Loucy (cell line): ENCODE measurements at regions not wholly inside any gene's neighbourhood (a gene's known extent, or its start where the extent isn't known, plus 50 kb on each side); places are given as distances from the start of the nearest gene placed in this dataset.

Source experiments
- CTCF ChIP-seq: fragments of 200-600 bp; sonication (generic); conservative IDR thresholded peaks from 2 replicates; pipeline ENCODE4 v1.5.1; 2014; ENCODE audit warnings: mild to moderate bottlenecking, antibody characterized with exemption, low read length
- EZH2phosphoT487 ChIP-seq: fragments of 200-600 bp; IDR thresholded peaks from 2 replicates; pipeline ENCODE4 v1.6.1; 2018; ENCODE audit warnings: antibody characterized with exemption, mild to moderate bottlenecking, moderate library complexity, borderline replicate concordance

GRCh38 chr6:41424370-41425058, 89.1 kb downstream of the NCR2 start:
- TF ChIP-seq CTCF (peak; percentile 97), EZH2phosphoT487 (no peak)
